ENCODE measurements at regions not wholly inside any gene's neighbourhood (a gene's known extent, or its start where the extent isn't known, plus 50 kb on each side); places are given as distances from the start of the nearest gene placed in this dataset.

DNA sequence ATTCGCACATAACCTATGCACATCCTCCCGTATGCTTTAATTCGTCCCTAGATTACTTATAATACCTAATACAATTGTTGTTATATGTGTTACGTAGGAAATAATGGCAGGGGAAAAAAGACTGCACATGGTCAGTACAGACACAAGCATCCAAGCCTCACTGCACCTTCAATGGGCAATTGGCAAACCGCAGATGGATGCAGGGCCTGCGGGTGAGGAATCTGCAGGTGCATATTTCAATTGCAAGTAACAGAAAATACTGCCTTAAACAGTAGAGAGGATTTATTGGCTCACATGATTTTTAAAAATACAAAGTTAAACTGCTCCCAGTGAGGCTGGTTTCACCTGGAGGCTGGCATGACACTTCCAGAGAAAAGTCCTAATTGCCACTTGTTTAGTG, 142.1 kb upstream of the MLN start:
- Histone ChIP-seq H3K27ac (no peak overlapping the region), H3K9me3 (ENCODE audit: low read depth) (no peaks in the 10 kb centered on the region), H3K4me1 (ENCODE audit: low read depth) (no peaks in the 10 kb centered on the region), H3K4me3 (no peak overlapping the region), H3K27me3 (peaks cover 2% of the 10 kb centered on the region), H3K36me3 (no peaks in the 10 kb centered on the region)
- TF ChIP-seq, protein P1, sequence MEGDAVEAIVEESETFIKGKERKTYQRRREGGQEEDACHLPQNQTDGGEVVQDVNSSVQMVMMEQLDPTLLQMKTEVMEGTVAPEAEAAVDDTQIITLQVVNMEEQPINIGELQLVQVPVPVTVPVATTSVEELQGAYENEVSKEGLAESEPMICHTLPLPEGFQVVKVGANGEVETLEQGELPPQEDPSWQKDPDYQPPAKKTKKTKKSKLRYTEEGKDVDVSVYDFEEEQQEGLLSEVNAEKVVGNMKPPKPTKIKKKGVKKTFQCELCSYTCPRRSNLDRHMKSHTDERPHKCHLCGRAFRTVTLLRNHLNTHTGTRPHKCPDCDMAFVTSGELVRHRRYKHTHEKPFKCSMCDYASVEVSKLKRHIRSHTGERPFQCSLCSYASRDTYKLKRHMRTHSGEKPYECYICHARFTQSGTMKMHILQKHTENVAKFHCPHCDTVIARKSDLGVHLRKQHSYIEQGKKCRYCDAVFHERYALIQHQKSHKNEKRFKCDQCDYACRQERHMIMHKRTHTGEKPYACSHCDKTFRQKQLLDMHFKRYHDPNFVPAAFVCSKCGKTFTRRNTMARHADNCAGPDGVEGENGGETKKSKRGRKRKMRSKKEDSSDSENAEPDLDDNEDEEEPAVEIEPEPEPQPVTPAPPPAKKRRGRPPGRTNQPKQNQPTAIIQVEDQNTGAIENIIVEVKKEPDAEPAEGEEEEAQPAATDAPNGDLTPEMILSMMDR (IDR thresholded peaks at IDR 0.05; ENCODE audit: low read depth, low read length): no peak
- no peak for DNase-seq (ENCODE audit: low read depth in 1 of 2, low spot score in 1 of 2)

DNA sequence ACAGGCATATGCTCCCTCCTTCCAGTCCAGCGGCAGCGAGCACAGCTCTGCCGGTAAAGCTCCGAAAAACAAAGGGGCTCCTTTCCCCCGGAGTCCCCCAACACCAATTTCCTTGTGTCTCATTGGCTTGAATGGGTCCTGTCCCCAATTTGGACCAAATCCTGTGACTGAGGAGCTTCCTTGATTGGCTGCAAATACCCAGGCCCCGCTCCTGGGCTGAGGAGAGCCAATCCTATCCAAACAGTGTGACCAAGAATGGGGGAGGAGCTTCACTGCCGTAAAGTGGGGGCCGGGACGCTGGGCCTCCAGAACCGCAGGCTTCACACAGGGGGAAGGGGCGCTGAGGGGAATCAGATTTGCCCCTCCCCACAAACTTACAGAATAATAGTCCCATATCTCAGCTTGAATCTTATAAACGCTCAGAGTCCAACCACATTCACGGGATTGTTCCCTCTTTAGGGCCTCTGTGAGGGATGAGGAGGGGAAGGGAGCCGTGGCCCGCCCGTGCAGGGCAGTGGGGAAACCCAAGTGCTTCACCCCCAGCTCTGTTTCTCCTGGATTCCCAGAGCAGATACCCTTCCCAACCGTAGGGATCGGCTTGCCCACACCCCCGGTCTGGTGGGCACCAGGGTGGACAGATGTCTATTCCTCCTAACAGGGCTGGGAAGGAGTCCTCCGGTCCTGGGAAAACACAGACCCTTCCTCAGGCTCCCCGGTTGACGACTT, 141.0 kb upstream of the MLN start:
- TF ChIP-seq, protein P1 (IDR thresholded peaks at IDR 0.05; ENCODE audit: low read depth, low read length): no peak
- Histone ChIP-seq H3K4me3 (no peak overlapping the region), H3K27me3 (peaks cover 3% of the 10 kb centered on the region), H3K36me3 (no peaks in the 10 kb centered on the region), H3K27ac (no peak overlapping the region), H3K4me1 (ENCODE audit: low read depth) (no peaks in the 10 kb centered on the region), H3K9me3 (ENCODE audit: low read depth) (no peaks in the 10 kb centered on the region)
- DNase-seq (ENCODE audit: low read depth in 1 of 2, low spot score in 1 of 2): no peak

DNA sequence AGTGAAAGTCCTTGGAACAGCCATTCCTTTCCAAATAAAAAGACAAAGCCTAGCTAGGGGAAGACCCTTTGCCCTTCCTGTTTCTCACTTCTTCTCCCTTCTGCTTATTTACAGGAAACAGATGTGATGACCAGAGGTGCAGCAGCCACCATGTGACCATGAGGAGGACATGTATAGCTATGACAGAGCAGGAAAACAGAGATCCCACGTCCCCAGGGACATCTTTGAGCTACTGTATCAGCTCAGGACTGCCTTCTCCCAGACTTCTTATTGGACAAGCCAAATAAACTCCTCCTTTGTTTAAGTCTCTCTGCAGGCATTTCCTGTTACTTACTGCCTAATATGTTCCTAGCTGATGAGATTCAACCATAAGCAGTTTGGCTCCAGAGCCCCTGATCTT, 133.1 kb upstream of the MLN start:
- Histone ChIP-seq H3K4me3 (no peak overlapping the region), H3K36me3 (no peaks in the 10 kb centered on the region), H3K9me3 (ENCODE audit: low read depth) (no peaks in the 10 kb centered on the region), H3K27ac (no peak overlapping the region), H3K27me3 (peaks cover 3% of the 10 kb centered on the region), H3K4me1 (ENCODE audit: low read depth) (no peaks in the 10 kb centered on the region)
- TF ChIP-seq, protein P1 (IDR thresholded peaks at IDR 0.05; ENCODE audit: low read depth, low read length): no peak
- DNase-seq (ENCODE audit: low read depth in 1 of 2, low spot score in 1 of 2): peak in 1 of 2 donors; percentile 13

DNA sequence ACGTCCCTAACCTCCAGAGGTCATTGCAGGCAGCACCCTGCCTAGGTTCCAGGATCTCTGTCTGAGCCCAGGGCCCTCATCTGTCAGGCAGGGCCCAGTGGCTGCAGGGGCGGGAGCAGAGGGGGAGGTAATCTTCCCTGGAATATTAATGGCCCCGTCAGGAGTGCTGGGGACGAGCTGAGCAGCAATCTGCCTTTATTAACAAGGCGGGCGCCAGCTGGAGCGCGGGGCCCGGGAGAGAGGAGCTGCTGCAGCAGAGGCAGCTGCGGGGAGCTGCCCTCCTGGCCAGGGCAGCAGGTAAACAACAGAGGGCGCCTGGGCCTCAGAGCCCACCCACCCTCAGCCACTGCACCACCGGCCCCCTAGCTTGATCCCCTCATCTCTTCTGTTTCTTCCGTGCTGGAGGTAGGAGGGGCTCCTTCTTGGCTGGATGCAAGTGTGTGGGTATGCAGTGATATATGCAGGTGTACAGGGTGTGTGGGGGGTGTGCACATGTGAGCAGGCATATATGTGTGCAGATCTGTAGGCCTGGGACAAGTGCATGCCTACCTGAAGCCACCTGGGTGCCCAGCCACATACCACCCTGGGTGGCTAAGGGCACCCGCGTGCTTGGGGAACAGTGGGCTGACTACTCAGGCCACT, 131.8 kb upstream of the MLN start:
- no peak for DNase-seq (ENCODE audit: low read depth in 1 of 2, low spot score in 1 of 2)
- no peak overlapping the region for H3K27ac ChIP-seq
- H3K27me3 ChIP-seq: no peaks in the 10 kb centered on the region
- no peaks in the 10 kb centered on the region for H3K36me3 ChIP-seq
- no peaks in the 10 kb centered on the region for H3K4me1 ChIP-seq (ENCODE audit: low read depth)
- no peak overlapping the region for H3K4me3 ChIP-seq
- TF ChIP-seq, protein P1 (IDR thresholded peaks at IDR 0.05; ENCODE audit: low read depth, low read length): no peak
- no peaks in the 10 kb centered on the region for H3K9me3 ChIP-seq (ENCODE audit: low read depth)

DNA sequence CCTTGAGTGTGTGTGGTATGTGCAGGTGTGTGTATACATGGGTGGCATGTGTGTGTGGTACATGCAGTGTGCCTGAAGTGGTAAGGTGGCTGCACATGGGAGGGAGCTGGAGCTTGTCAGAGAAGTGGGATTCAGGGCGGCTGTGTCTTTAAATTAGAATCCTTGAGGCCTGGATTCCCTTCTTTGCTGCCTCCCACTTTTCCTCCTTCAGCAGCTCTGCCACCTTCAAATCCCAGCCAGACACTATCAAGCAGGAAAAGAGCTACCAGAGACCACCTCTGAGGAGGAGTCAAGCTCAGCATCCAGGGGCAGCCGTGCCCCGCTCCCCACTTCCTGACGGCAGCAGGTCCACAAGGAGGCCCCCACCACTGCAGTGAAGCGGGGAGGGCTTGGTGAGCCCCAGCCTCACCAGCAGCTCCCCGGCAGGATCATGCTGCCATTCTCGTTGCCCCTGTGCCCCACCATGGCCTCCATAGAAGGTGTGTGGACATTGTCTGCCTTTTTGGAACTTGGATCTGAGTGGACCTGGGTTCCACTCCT, 131.0 kb upstream of the MLN start:
- TF ChIP-seq, protein P1 (IDR thresholded peaks at IDR 0.05; ENCODE audit: low read depth, low read length): no peak
- H3K36me3 ChIP-seq: no peaks in the 10 kb centered on the region
- no peak overlapping the region for H3K27ac ChIP-seq
- no peaks in the 10 kb centered on the region for H3K9me3 ChIP-seq (ENCODE audit: low read depth)
- H3K27me3 ChIP-seq: no peaks in the 10 kb centered on the region
- H3K4me3 ChIP-seq: no peak overlapping the region
- no peaks in the 10 kb centered on the region for H3K4me1 ChIP-seq (ENCODE audit: low read depth)
- DNase-seq (ENCODE audit: low read depth in 1 of 2, low spot score in 1 of 2): no peak
